ENCODE measurements at regions not wholly inside any gene's neighbourhood (a gene's known extent, or its start where the extent isn't known, plus 50 kb on each side); places are given as distances from the start of the nearest gene placed in this dataset.

- peaks cover 71% of the 10 kb centered on the region for H3K4me1 Mint-ChIP-seq
- H3K27me3 Mint-ChIP-seq (ENCODE audit: low read depth) = peaks cover 54% of the 10 kb centered on the region
- no peaks in the 10 kb centered on the region for H3K9me3 Mint-ChIP-seq
- H3K4me3 Mint-ChIP-seq = no peak overlapping the region
- no peak for TF ChIP-seq CTCF (conservative IDR thresholded peaks at IDR 0.05)
- H3K27ac Mint-ChIP-seq (ENCODE audit: unreplicated experiment) = no peak overlapping the region
- no peaks in the 10 kb centered on the region for H3K36me3 Mint-ChIP-seq (ENCODE audit: low read depth)
- no peak for DNase-seq (ENCODE audit: low read depth, low spot score)
These were observed 141.1 kb upstream of the AFDN start for GRCh38 chr6:167685654-167686053.

GRCh38 chr6:167686204-167686893, 140.4 kb upstream of the AFDN start:
- H3K4me1 Mint-ChIP-seq = peaks cover 74% of the 10 kb centered on the region
- no peaks in the 10 kb centered on the region for H3K9me3 Mint-ChIP-seq
- no peaks in the 10 kb centered on the region for H3K36me3 Mint-ChIP-seq (ENCODE audit: low read depth)
- H3K27me3 Mint-ChIP-seq (ENCODE audit: low read depth) = peaks cover 55% of the 10 kb centered on the region
- H3K27ac Mint-ChIP-seq (ENCODE audit: unreplicated experiment) = no peak overlapping the region
- no peak overlapping the region for H3K4me3 Mint-ChIP-seq
- no peak for TF ChIP-seq CTCF (conservative IDR thresholded peaks at IDR 0.05)
- no peak for DNase-seq (ENCODE audit: low read depth, low spot score)

GRCh38 chr6:167687116-167687725, 139.5 kb upstream of the AFDN start:
- no peaks in the 10 kb centered on the region for H3K36me3 Mint-ChIP-seq (ENCODE audit: low read depth)
- DNase-seq (ENCODE audit: low read depth, low spot score) = no peak
- H3K9me3 Mint-ChIP-seq = no peaks in the 10 kb centered on the region
- peaks cover 51% of the 10 kb centered on the region for H3K27me3 Mint-ChIP-seq (ENCODE audit: low read depth)
- no peak overlapping the region for H3K27ac Mint-ChIP-seq (ENCODE audit: unreplicated experiment)
- H3K4me1 Mint-ChIP-seq = peaks cover 74% of the 10 kb centered on the region
- H3K4me3 Mint-ChIP-seq = no peak overlapping the region
- TF ChIP-seq CTCF (conservative IDR thresholded peaks at IDR 0.05) = no peak

GRCh38 chr6:167688123-167688522, 138.6 kb upstream of the AFDN start:
- DNase-seq (ENCODE audit: low read depth, low spot score) = no peak
- Mint-ChIP-seq H3K36me3 (ENCODE audit: low read depth) (no peaks in the 10 kb centered on the region), H3K4me3 (no peak overlapping the region), H3K27me3 (ENCODE audit: low read depth) (peaks cover 48% of the 10 kb centered on the region), H3K9me3 (no peaks in the 10 kb centered on the region), H3K4me1 (peaks cover 65% of the 10 kb centered on the region), H3K27ac (ENCODE audit: unreplicated experiment) (no peak overlapping the region)
- no peak for TF ChIP-seq CTCF (conservative IDR thresholded peaks at IDR 0.05)

- no peak overlapping the region for H3K27ac Mint-ChIP-seq (ENCODE audit: unreplicated experiment)
- TF ChIP-seq CTCF (conservative IDR thresholded peaks at IDR 0.05) = no peak
- DNase-seq (ENCODE audit: low read depth, low spot score) = no peak
- peaks cover 43% of the 10 kb centered on the region for H3K27me3 Mint-ChIP-seq (ENCODE audit: low read depth)
- H3K36me3 Mint-ChIP-seq (ENCODE audit: low read depth) = no peaks in the 10 kb centered on the region
- no peaks in the 10 kb centered on the region for H3K9me3 Mint-ChIP-seq
- no peak overlapping the region for H3K4me3 Mint-ChIP-seq
- peaks cover 53% of the 10 kb centered on the region for H3K4me1 Mint-ChIP-seq
These were observed 137.4 kb upstream of the AFDN start for GRCh38 chr6:167689278-167689677.
